ENCODE measurements at regions not wholly inside any gene's neighbourhood (a gene's known extent, or its start where the extent isn't known, plus 50 kb on each side); places are given as distances from the start of the nearest gene placed in this dataset.

GRCh38 chr10:36118314-36118713 lies 476.2 kb upstream of the FZD8 start:
- TF ChIP-seq POLR2A (IDR thresholded peaks at IDR 0.05): no peak
- no peak for TF ChIP-seq CTCF (IDR thresholded peaks at IDR 0.05)
- H3K4me3 ChIP-seq (ENCODE audit: low read depth, poor library complexity, severe bottlenecking): no peak overlapping the region
- no peak for DNase-seq (ENCODE audit: low spot score in 2 of 2)
- 55 to 57% methylated on average over 7 of the region's 7 CpGs for WGBS, 2 donors
- intact Hi-C loops (cut with DNase I; ENCODE audit: low total_unique reads): no loop called here

- no peak for DNase-seq (ENCODE audit: low spot score in 2 of 2)
- WGBS, 2 donors: 68 to 71% methylated on average over 4 of the region's 4 CpGs
- H3K4me3 ChIP-seq (ENCODE audit: low read depth, poor library complexity, severe bottlenecking): no peak overlapping the region
- intact Hi-C loops (cut with DNase I; ENCODE audit: low total_unique reads): no loop called here
- TF ChIP-seq CTCF (IDR thresholded peaks at IDR 0.05) (no peak), POLR2A (IDR thresholded peaks at IDR 0.05) (no peak)
Measured at GRCh38 chr10:36117890-36118289, 475.8 kb upstream of the FZD8 start.

- TF ChIP-seq CTCF (IDR thresholded peaks at IDR 0.05) (no peak), POLR2A (IDR thresholded peaks at IDR 0.05) (no peak)
- no peak overlapping the region for H3K4me3 ChIP-seq (ENCODE audit: low read depth, poor library complexity, severe bottlenecking)
- WGBS, 2 donors: 75 to 81% methylated on average over 5 of the region's 5 CpGs
- intact Hi-C loops (cut with DNase I; ENCODE audit: low total_unique reads): no loop called here
- DNase-seq (ENCODE audit: low spot score in 2 of 2): no peak
Measured at GRCh38 chr10:36117231-36117630, 475.1 kb upstream of the FZD8 start.

- 64 to 80% methylated on average over 6 of the region's 6 CpGs for WGBS, 2 donors
- intact Hi-C loops (cut with DNase I; ENCODE audit: low total_unique reads): no loop called here
- DNase-seq (ENCODE audit: low spot score in 2 of 2): no peak
- TF ChIP-seq POLR2A (IDR thresholded peaks at IDR 0.05) (no peak), CTCF (IDR thresholded peaks at IDR 0.05) (no peak)
- H3K4me3 ChIP-seq (ENCODE audit: low read depth, poor library complexity, severe bottlenecking): no peak overlapping the region
Measured at GRCh38 chr10:36116731-36117130, 474.6 kb upstream of the FZD8 start.

- TF ChIP-seq POLR2A (IDR thresholded peaks at IDR 0.05) (no peak), CTCF (IDR thresholded peaks at IDR 0.05) (no peak)
- H3K4me3 ChIP-seq (ENCODE audit: low read depth, poor library complexity, severe bottlenecking): no peak overlapping the region
- intact Hi-C loops (cut with DNase I; ENCODE audit: low total_unique reads): no loop called here
- WGBS, 2 donors: 49 to 65% methylated on average over 2 of the region's 2 CpGs
- DNase-seq (ENCODE audit: low spot score in 2 of 2): no peak
Measured at GRCh38 chr10:36116040-36116439, 473.9 kb upstream of the FZD8 start.

- DNase-seq (ENCODE audit: low spot score in 2 of 2): no peak
- H3K4me3 ChIP-seq (ENCODE audit: low read depth, poor library complexity, severe bottlenecking): no peak overlapping the region
- 90 to 97% methylated on average over 1 of the region's 1 CpG for WGBS, 2 donors
- intact Hi-C loops (cut with DNase I; ENCODE audit: low total_unique reads): no loop called here
- TF ChIP-seq POLR2A (IDR thresholded peaks at IDR 0.05) (no peak), CTCF (IDR thresholded peaks at IDR 0.05) (no peak)
Measured at GRCh38 chr10:36115364-36115763, 473.3 kb upstream of the FZD8 start.

Measured in lower leg skin (tissue), 4 donors.